HG02588 (cell line): ENCODE measurements at regions not wholly inside any gene's neighbourhood (a gene's known extent, or its start where the extent isn't known, plus 50 kb on each side); places are given as distances from the start of the nearest gene placed in this dataset.
"Not testable (repeated sequence)": the region's sequence is repeated elsewhere in the genome, so short reads cannot be mapped to it uniquely, and the experiment has no call there.

ENCODE experiments used
- ATAC-seq: cut with Tn5 transposase; IDR thresholded peaks from one replicate; pipeline ENCODE4 v1.9.1; 2021; ENCODE audit warnings: mild to moderate bottlenecking, moderate library complexity; ENCODE audit not compliant: unreplicated experiment

DNA sequence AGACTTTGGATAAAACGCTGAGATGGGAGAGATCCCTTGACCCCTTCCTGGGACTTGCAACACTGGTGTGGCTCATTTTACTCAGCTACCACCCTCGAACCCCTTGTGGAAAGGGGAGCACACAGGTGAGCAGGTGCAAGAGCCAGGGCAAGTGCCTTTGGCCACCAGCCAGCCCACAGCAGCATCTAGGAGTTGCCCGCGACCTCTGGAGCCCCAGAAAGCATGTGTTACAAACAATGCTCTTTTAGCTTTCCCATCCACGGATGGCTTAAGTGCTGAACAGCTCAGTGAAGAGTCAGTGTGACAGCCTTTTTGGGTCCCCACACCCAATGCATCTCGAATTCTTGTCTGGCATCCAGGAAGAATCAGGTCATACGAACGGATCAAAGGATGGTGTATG is 197.8 kb downstream of the MEMO1 start:
- no peak for ATAC-seq

DNA sequence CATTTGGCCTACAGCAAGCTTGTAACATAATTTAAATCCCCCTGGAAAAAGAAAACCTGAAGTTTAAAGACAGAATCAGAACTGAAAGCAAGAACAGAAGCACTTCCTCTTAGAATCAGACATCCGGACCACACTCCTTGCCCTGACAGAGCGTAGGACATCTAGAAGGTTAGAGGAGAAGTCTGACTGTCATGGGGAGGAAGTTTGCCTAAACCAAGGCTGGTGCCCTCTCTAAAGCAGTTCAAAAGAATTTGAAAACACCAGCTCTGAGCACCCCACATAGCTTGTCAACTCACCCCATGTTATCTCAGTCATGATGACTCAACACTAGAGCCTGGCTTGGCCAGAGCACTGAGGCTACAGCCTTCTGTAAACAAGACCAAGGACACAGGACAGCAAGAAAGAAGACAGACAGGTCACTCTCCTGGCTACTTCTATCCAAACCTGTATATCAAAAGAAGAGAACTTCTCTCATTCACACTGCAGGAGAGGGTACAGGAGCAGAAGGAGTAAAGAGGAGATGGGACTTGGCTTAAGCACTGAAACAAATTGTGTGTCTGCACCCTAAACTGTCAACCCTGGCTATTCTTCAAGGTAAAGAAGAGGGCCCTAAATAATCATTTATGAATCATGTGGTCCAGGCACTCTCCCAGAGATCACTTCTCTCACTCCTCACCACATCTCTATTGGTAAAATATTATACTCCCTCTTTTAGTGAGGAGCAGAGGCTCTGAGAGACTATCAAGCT is 198.6 kb downstream of the MEMO1 start:
- peak; percentile 98 for ATAC-seq

DNA sequence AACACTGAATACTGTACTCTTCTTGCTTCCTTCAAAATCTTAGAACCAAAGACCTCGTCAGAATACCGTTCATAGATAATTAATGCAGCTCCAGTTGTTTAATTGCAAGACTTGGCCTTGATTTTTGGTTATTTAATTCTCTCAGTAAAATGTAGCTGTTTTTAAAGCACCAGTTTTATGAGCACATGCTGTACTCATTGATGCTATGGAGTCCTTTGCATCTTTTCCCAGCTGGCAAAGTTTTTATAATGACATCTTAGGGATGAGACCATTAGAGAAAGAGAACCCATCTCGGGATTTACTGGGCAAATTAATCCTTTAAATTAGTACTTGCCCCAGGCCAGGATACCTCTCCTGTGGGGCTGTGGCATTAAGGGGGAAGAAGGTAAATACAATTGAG is 199.3 kb downstream of the MEMO1 start:
- ATAC-seq = no peak

DNA sequence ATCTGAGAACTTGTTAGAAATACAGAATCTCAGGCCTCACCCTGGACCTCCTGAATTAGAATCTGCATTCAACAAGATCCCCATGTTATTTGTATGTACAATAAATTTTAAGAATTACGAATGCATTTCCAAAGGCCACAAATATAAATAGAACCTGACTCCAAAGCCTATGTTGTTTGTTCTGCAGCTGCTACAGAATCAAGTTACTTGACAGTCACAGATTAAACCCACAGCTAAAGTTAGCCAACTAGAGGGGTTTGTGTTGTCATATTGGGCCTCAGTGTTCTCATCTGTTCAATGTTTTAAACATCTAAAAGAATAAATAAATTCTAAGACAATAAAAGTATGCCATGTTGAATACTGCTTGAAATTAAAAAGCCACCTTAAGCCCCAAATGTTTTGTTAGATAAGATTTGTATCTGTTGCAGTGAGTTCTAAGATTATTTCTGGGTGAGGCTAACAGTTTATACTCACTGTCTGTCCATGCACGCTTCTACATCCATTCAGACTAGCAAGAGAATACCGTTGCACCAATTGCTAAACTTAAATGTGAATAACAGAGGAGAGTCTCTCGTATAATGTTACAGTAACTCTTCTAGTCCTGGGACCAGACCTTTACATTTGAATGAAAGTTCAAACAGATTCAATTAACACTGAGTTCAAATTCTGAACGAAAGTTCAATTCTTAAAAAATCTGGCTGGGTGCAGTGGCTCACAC is 200.4 kb downstream of the MEMO1 start:
- ATAC-seq = no peak

DNA sequence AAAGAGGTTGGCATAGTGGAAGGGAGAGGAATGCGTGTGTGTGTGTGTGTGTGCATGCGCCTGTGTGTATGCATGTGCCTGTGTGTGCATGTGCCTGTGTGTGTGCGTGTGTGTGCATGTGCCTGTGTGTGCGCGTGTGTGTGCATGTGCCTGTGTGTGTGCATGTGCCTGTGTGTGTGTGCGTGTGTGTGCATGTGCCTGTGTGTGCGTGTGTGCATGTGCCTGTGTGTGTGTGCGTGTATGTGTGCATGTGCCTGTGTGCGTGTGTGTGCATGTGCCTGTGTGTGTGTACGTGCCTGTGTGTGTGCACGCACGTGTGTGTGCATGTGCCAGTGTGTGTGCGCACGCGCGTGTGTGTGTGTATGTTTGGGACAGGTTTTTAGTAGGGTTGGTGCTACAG is 205.1 kb downstream of the MEMO1 start:
- ATAC-seq = no peak

DNA sequence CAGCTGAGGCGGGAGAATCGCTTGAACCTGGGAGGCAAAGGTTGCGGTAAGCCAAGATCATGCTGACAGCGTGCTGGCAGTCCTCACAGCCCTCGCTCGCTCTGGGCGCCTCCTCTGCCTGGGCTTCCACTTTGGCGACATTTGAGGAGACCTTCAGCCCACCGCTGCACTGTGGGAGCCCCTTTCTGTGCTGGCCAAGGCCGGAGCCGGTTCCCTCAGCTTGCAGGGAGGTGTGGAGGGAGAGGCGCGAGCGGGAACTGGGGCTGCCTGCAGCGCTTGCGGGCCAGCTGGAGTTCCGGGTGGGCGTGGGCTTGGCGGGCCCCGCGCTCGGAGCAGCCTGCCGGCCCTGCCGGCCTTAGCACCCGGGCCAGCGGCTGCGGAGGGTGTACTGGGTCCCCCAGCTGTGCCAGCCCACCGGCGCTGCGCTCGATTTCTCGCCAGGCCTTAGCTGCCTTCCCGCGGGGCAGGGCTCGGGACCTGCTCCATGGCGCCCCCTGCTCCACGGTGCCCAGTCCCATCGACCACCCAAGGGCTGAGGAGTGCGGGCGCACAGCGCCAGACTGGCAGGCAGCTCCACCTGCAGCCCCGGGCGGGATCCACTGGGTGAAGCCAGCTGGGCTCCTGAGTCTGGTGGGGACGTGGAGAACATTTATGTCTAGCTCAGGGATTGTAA is 207.2 kb downstream of the MEMO1 start:
- not testable (repeated sequence) for ATAC-seq

DNA sequence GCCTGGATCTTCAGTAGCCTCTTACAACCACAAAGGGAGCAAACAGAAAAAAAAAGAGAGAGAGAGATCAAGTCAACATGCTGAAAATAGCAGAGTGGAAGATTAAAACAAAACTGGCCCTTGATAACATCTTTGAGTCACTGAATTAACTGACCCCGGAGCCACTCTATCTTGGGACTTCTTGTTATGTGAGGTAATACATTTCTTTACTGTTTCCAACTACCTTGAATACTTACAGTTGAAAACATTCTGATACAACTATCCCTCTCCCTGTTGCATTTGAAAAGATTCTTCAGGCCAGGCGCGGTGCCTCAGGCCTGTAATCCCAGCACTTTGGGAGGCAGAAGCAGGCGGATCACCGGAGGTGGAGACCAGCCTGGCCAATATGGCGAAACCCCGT is 208.1 kb downstream of the MEMO1 start:
- ATAC-seq = no peak

DNA sequence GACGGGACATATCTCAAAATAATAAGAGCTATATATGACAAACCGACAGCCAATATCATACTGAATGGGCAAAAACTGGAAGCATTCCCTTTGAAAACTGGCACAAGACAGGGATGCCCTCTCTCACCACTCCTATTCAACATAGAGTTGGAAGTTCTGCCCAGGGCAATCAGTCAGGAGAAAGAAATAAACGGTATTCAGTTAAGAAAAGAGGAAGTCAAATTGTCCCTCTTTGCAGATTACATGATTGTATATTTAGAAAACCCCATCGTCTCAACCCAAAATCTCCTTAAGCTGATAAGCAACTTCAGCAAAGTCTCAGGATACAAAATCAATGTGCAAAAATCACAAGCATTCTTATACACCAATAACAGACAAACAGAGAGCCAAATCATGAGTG is 211.5 kb downstream of the MEMO1 start:
- not testable (repeated sequence) for ATAC-seq

DNA sequence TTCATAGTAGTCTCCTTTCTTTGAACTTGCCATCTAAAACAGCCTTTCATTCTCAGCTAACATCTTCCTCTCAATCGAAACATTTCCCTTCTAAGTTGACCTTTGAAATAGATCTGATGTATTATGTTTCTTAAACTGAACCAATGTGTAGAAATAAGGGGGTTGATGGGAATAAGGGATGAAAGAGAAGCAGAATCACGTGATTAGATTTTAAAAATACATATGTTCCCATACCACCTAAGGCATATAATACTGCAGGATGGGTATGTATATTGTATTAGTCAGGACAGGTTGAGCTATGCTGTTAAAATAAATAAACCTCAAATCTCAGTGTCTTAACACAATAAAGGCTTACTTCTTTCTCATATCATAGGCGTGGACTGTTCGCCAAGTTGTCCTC is 207.5 kb upstream of the SRD5A2 start:
- ATAC-seq = no peak

DNA sequence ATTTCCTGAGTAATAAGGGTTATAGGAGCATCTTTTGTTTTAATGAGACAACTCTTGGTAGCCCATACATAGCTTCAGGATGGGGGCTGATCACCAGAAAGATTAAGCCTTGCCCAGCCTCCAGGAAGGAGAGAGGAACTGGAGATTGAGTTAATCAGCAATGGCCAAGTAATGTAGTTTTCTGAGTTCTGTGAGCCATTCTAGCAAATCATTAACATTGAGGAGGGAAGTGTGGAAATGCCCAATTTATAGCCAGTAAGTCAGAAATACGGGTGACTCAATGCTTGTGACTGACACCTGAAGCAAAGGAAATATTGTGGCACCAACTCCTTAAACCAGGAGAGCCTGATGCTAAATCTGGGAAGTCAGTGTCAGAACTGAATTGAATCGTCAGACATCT is 205.1 kb upstream of the SRD5A2 start:
- no peak for ATAC-seq

DNA sequence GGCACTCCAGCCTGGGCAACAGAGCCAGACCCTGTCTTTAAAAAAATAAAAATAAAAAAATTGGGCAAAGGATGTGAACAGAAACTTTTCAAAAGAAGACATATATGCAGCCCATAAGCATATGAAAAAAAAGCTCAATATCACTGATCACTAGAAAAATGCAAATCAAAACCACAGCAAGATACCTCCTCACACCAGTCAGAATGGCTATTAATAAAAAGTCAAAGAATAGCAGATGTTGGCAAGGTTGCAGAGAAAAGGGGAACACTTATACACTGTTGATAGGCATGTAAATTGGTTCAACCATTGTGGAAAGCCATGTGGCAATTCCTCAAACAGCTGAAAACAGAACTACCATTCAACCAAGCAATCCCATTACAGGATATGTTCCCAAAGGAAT is 204.1 kb upstream of the SRD5A2 start:
- ATAC-seq = no peak

DNA sequence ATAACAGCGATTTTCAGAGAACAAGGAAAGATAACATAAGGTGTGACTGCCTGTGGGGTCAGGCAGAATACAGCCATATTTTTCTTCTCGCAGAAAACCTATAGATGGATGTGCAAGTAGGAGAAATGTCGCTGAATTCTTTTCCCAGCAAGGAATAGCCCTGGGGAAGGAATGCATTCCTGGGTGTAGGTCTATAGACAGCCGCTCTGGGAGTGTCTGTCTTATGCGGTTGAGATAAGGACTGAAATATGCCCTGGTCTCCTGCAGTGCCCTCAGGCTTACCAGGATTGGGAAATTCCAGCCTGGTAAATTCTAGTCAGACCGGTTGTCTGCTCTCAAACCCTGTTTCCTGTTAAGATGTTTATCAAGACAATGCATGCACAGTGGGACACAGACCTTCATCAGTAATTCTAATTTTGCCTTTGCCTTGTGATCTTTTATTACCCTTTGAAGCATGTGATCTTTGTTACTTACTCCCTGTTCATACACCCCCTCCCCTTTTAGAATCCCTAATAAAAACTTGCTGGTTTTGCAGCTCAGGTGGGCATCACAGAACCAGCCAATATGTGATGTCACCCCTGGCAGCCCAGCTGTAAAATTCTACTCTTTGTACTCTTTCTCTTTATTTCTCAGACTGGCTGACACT is 202.8 kb upstream of the SRD5A2 start:
- ATAC-seq = not testable (repeated sequence)

DNA sequence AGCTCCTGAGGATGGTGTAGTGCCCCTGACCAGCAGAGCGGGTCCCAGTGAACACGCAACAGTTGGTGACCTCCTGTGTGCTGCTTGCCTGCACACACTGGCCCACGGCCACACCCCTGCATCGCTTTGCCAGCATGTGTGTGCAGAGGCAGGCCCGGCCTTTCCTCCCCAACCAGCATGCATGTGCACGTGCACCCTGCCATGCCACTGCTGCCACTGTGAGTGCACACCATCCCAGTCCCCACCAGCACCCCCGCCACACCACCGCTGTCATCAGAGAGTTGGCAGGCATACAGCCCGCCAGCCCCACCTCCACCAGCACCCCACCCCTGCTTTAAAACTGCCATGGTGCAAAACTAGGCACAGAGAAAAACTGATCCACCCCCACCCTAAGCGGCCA is 197.4 kb upstream of the SRD5A2 start:
- ATAC-seq = no peak

DNA sequence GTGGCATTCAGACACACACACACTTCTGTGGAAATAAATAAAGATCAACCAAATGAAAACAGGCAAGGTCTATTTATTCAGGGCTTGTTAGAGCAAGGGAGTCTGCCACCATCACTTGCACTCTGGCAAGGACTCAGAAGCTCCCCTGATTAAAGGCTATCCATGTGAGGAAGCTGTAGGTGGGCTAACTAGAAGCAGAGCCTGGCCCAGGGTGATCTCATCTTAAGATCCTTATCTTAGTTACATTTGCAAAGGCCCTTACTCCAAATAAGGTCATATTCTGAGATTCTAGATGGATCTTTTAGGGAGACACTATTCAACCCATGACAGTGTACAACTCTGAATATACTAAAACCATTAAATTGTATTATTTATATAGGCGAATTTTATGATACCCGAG is 190.0 kb upstream of the SRD5A2 start:
- no peak for ATAC-seq

DNA sequence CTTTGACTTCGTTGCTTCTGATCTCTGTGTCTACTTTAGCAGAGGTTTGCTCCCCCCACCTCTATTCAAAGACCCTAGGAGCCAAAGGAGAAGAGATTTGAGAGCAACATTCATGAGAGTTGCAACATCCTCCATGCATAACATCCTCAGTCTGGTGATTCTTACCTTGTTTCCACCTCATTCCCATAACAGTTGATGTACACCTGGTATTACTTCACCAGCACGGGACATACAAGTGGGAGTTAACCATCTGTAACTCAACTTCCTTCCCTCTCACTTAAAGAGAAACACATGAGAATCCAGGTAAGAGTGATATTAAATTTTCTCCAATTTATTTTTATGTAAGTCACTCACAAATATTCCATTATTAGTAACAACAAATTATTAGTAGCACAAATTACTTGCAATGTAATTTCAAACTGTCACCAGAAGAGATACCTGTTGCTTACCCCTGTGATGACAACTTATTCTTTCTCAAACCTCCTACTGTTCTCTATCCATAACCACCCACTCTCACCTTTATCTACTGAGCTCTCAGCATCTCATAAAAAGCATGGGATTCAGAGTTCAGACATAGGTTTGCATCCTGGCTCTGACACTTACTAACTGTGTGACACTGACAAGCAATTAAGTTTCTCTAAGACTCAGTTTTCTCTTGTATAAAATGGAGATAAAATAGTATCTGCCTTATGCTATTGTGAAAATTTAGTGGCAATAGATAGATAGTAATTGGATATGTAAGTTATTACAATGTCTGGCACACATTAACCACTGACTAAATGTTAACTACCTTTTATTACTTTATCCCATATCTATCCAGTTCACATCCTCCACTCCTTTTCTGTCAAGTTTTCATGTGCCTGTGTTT is 184.6 kb upstream of the SRD5A2 start:
- no peak for ATAC-seq

DNA sequence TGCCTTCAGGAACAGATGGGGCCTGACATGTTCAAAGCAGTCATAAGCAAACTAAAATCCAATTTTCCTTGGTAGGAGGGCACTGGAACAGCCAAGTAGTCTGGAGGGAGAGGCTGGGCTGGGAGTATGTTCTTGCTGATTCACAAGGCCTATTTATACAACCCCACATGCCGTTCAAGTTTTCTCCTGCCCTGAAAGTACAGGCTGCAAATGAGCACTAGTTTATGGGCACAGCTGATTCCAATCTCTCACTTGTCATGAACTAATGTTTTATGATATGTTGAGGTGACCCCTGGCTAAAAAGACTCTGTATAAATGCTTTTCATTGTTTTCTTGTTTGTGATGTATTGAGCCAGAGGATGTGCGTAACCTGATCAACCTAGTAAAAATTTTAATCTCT is 183.4 kb upstream of the SRD5A2 start:
- ATAC-seq = no peak

DNA sequence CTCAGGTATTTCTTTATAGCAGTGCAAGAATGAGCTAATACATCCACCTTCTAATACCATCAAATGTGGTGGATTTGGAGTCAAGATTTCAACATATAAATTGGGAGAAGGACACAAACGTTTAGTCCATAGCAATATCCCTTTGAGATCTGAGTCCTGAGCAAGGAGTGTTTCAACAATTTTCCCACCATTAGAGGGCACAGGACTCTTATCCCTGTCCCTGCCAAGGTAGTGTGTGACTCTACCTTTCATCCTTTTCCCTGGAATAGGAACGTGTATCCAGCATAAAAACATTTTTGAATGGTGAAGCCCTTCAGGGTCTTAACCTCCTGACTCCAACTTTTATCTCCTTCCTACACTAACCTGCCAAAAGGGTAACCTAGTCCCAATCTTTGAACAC is 181.3 kb upstream of the SRD5A2 start:
- no peak for ATAC-seq

DNA sequence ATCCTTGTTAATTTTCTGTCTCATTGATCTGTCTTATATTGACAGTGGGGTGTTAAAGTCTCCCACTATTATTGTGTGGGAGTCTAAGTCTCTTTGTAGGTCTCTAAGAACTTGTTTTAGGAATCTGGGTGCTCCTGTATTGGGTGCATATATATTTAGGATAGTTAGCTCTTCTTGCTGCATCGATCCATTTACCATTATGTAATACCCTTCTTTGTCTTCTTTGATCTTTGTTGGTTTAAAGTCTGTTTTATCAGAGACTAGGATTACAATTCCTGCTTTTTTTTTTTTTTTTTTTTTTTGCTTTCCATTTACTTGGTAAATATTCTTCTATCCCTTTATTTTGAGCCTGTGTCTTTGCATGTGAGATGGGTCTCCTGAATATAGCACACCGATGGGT is 176.6 kb upstream of the SRD5A2 start:
- ATAC-seq = not testable (repeated sequence)

DNA sequence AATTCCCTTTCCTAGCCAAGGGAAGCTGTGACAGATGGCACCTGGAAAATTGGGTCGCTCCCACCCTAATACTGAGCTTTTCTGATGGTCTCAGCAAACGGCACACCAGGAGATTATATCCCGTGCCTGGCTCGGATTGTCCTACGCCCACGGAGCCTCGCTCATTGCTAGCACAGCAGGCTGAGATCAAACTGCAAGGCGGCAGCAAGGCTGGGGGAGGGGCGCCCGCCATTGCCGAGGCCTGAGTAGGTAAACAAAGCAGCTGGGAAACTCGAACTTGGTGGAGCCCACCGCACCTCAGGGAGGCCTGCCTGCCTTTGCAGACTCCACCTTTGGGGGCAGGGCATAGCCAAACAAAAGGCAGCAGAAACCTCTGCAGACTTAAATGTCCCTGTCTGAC is 168.0 kb upstream of the SRD5A2 start:
- ATAC-seq = not testable (repeated sequence)

DNA sequence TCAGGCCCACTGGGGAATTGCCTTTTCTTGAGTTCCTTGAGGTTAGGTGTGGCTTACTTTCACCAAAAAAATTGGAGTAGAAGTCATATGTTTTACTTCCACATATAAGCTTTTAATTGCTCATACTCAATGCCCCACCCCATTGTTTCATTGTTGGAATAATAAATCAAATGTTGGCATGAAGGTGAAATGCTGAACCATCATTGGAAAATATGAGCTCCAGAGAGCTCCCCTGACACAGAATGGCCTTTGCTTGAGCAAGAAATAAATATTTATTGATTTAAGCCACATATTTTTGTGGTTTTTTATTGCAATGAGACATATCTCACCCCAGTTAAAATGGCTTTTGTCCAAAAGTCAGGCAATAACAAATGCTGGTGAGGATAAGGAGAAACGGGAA is 167.3 kb upstream of the SRD5A2 start:
- ATAC-seq = no peak

DNA sequence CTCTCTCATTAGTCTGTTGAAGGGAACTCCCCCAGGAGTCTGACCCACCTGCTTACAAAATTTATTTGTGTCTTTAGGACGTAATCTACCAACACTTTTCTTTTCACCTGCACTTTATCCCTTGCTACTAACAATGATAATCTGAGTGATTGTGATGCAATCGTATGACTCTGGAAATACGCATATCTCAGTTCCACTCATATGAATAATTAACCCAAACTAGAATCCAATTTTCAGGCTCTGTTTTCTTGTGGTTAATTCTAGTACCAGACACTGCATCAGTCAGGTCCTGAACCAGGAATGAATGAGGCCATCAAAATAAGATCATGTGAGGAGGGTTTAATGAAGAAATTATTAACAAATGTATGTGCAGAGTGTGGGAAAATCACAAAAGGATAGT is 158.4 kb upstream of the SRD5A2 start:
- no peak for ATAC-seq
